Immature natural killer cell (primary cell): ENCODE measurements at regions not wholly inside any gene's neighbourhood (a gene's known extent, or its start where the extent isn't known, plus 50 kb on each side); places are given as distances from the start of the nearest gene placed in this dataset.

Source experiments
- DNase-seq, 3 donors: peaks; one replicate each; pipeline ENCODE4 v3.0.0; 2022; ENCODE audit warnings: mixed read lengths in 1 of 3
- H3K27ac Mint-ChIP-seq, 6 donors: one replicate each; pipeline ENCODE4 v1.8.0; 2020; ENCODE audit warnings: mixed read lengths in 6 of 6, mild to moderate bottlenecking in 5 of 6, inconsistent platforms in 4 of 6, moderate library complexity in 3 of 6
- H3K27me3 Mint-ChIP-seq, 3 donors: one replicate each; pipeline ENCODE4 v1.8.0; 2020 to 2021; ENCODE audit warnings: low read depth in 3 of 3, mild to moderate bottlenecking in 3 of 3, mixed read lengths in 3 of 3, moderate library complexity in 3 of 3, inconsistent platforms in 1 of 3
- H3K36me3 Mint-ChIP-seq, 3 donors: one replicate each; pipeline ENCODE4 v1.8.0; 2020; ENCODE audit warnings: mixed read lengths in 3 of 3, inconsistent platforms in 2 of 3, mild to moderate bottlenecking in 2 of 3
- H3K4me1 Mint-ChIP-seq, 2 donors: one replicate each; pipeline ENCODE4 v1.8.0; 2020; ENCODE audit warnings: inconsistent platforms in 2 of 2, mild to moderate bottlenecking in 2 of 2, mixed read lengths in 2 of 2, moderate library complexity in 1 of 2
- H3K4me3 Mint-ChIP-seq, 5 donors: one replicate each; pipeline ENCODE4 v1.8.0; 2020; ENCODE audit warnings: mild to moderate bottlenecking in 5 of 5, mixed read lengths in 5 of 5, inconsistent platforms in 3 of 5, moderate library complexity in 3 of 5
- H3K9me3 Mint-ChIP-seq, 6 donors: one replicate each; pipeline ENCODE4 v1.8.0; 2020; ENCODE audit warnings: mild to moderate bottlenecking in 6 of 6, mixed read lengths in 6 of 6, inconsistent platforms in 4 of 6, moderate library complexity in 3 of 6

DNA sequence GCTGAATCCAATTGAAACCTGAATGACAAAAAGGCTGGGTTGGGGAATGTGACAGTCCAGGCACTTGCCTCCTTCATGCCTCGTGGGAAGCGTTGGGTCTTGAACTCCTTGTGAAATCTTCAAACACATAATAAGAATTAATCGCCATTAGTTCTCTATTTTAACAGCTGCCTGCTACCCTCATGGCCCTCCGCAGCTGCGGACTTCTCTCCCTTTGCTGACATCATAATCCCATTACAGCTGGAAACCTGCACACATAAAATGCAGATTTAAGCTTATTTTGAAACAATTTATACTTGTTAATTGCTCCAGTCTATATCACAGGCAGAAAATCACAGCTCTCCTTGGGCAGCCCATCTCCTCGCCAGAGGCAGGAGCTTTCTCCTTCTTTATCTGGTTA lies 403.0 kb upstream of the MKI67 start:
- DNase-seq, result no peak
- no peaks in the 10 kb centered on the region for H3K36me3 Mint-ChIP-seq
- H3K27ac Mint-ChIP-seq, result no peak overlapping the region
- H3K4me3 Mint-ChIP-seq, result no peak overlapping the region
- H3K27me3 Mint-ChIP-seq, result peaks cover 1 to 11% (median 4%) of the 10 kb centered on the region in 3 donors
- H3K9me3 Mint-ChIP-seq, result peaks cover 0 to 2% (median 0%) of the 10 kb centered on the region in 6 donors
- H3K4me1 Mint-ChIP-seq, result no peaks in the 10 kb centered on the region

- Mint-ChIP-seq H3K4me1 (no peaks in the 10 kb centered on the region), H3K9me3 (no peaks in the 10 kb centered on the region), H3K27ac (no peak overlapping the region), H3K4me3 (no peak overlapping the region), H3K27me3 (peaks cover 4 to 14% (median 8%) of the 10 kb centered on the region in 3 donors), H3K36me3 (no peaks in the 10 kb centered on the region)
- no peak for DNase-seq
These were observed 404.1 kb upstream of the MKI67 start for GRCh38 chr10:128530301-128530700.

DNA sequence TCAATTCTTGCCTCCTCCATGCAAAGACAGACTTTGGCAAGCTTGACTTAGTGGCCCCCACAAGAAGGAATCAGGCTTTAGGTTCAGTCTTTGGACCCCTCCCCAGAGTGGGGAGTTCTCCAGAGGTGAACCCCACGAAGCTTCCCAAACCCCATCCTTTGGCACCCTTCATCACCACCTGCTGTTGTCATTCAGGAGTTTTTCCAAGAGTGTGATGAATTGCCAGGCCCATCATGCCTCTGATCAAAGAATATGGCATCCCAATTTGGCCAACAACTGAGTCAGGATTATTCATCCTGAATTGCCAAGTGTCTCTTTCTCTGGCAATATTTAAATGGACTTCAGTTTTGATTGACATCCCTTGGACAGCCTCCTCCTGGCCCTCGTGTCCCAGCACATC lies 404.7 kb upstream of the MKI67 start:
- no peak overlapping the region for H3K4me3 Mint-ChIP-seq
- H3K9me3 Mint-ChIP-seq, result no peaks in the 10 kb centered on the region
- H3K4me1 Mint-ChIP-seq, result no peaks in the 10 kb centered on the region
- no peaks in the 10 kb centered on the region for H3K36me3 Mint-ChIP-seq
- H3K27ac Mint-ChIP-seq, result no peak overlapping the region
- peaks cover 4 to 16% (median 11%) of the 10 kb centered on the region in 3 donors for H3K27me3 Mint-ChIP-seq
- no peak for DNase-seq

- Mint-ChIP-seq H3K27me3 (peaks cover 8 to 27% (median 17%) of the 10 kb centered on the region in 3 donors), H3K4me3 (no peak overlapping the region), H3K27ac (no peak overlapping the region), H3K36me3 (no peaks in the 10 kb centered on the region), H3K9me3 (no peaks in the 10 kb centered on the region), H3K4me1 (no peaks in the 10 kb centered on the region)
- DNase-seq, result no peak
These were observed 408.5 kb upstream of the MKI67 start for GRCh38 chr10:128534686-128535085.

DNA sequence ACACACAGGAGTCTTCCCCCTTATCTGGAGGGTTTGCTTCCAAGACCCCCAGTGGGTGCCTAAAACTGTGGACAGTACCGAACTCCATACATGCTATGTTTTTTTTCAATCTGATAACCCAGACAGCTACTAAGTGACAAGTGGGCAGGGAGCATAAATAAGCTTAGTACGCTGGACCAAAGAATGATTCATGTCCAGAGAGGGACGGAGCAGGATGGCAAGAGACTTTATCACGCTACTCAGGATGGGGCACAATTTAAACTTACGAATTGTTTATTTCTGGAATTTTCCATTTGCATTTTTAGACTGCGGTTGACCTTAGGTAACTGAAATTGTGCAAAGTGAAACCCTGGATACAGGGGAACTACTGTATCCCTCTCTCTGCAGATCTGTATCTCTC lies 410.0 kb upstream of the MKI67 start:
- H3K9me3 Mint-ChIP-seq, result no peaks in the 10 kb centered on the region
- H3K27ac Mint-ChIP-seq, result no peak overlapping the region
- no peak overlapping the region for H3K4me3 Mint-ChIP-seq
- no peaks in the 10 kb centered on the region for H3K4me1 Mint-ChIP-seq
- no peaks in the 10 kb centered on the region for H3K36me3 Mint-ChIP-seq
- H3K27me3 Mint-ChIP-seq, result peaks cover 15 to 25% (median 20%) of the 10 kb centered on the region in 3 donors
- no peak for DNase-seq

DNA sequence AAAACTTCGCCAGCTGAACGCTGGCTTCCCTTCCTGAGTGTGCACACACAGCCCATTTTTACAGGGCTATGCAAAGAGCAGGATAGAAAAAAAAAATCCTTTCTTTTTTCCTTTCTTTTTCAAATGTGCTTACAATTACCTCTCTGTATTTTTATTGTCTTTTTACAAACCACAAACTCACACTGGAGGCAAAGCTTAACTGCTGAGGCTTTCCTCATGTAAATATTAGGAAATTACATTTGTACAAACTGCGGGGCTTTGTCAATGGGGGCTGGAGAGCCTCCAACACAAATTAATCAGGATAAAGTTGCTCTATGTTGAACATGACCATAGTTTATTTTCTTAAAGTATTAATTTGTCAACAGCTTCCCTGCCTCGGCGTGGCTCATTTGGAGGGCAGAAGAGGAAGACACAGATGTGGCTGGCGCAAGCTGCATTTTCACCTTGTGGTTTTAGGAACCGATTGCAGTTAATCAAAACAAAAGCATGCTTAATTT lies 411.7 kb upstream of the MKI67 start:
- no peak overlapping the region for H3K27ac Mint-ChIP-seq
- no peak for DNase-seq
- H3K27me3 Mint-ChIP-seq, result peaks cover 18 to 30% (median 25%) of the 10 kb centered on the region in 3 donors
- no peaks in the 10 kb centered on the region for H3K36me3 Mint-ChIP-seq
- no peak overlapping the region for H3K4me3 Mint-ChIP-seq
- H3K4me1 Mint-ChIP-seq, result no peaks in the 10 kb centered on the region
- no peaks in the 10 kb centered on the region for H3K9me3 Mint-ChIP-seq

- H3K4me3 Mint-ChIP-seq, result no peak overlapping the region
- no peak overlapping the region for H3K27ac Mint-ChIP-seq
- no peaks in the 10 kb centered on the region for H3K36me3 Mint-ChIP-seq
- no peaks in the 10 kb centered on the region for H3K4me1 Mint-ChIP-seq
- DNase-seq, result no peak
- H3K27me3 Mint-ChIP-seq, result peaks cover 17 to 28% (median 23%) of the 10 kb centered on the region in 3 donors
- H3K9me3 Mint-ChIP-seq, result no peaks in the 10 kb centered on the region
These were observed 412.4 kb upstream of the MKI67 start for GRCh38 chr10:128538671-128539070.

DNA sequence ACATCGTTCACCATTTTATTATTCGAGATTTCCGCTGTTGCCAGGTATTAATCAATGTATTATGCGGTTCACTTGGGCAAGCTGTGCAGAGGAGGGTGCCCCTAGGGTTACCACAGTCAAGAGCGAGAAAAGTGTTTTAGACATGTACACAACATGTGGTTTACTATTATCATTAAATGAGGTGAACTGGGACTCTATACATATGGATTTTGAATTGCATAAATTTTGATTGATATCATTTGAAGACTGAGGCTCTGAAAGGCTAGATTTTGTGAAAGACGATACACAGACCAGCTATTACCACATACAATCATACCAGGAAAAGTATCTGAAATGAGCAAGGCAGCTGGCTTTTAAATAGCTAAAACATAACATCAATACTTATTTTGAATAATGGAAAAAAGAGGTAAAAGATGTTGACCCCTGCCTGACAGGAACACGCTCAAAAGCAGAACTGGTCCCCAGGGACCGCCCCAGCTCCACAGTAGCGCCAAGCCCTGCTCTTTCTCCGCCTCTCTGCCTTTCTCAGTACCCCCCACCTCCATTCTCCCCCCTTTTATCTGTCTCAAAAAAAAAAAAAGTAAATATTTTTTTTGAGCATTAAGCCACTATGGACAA lies 413.4 kb upstream of the MKI67 start:
- Mint-ChIP-seq H3K27ac (no peak overlapping the region), H3K27me3 (peaks cover 14 to 25% (median 22%) of the 10 kb centered on the region in 3 donors), H3K4me3 (no peak overlapping the region), H3K36me3 (no peaks in the 10 kb centered on the region), H3K9me3 (no peaks in the 10 kb centered on the region), H3K4me1 (no peaks in the 10 kb centered on the region)
- no peak for DNase-seq

- Mint-ChIP-seq H3K27ac (no peak overlapping the region), H3K9me3 (no peaks in the 10 kb centered on the region), H3K4me3 (no peak overlapping the region), H3K36me3 (no peaks in the 10 kb centered on the region), H3K4me1 (no peaks in the 10 kb centered on the region), H3K27me3 (peaks cover 14 to 23% (median 21%) of the 10 kb centered on the region in 3 donors)
- DNase-seq, result no peak
These were observed 414.0 kb upstream of the MKI67 start for GRCh38 chr10:128540128-128540762.

- Mint-ChIP-seq H3K4me1 (no peaks in the 10 kb centered on the region), H3K27me3 (peaks cover 14 to 19% (median 16%) of the 10 kb centered on the region in 3 donors), H3K9me3 (no peaks in the 10 kb centered on the region), H3K36me3 (no peaks in the 10 kb centered on the region), H3K27ac (no peak overlapping the region), H3K4me3 (no peak overlapping the region)
- DNase-seq, result no peak
These were observed 414.8 kb upstream of the MKI67 start for GRCh38 chr10:128540781-128541761.

GRCh38 chr10:128541926-128542475 lies 415.8 kb upstream of the MKI67 start:
- no peaks in the 10 kb centered on the region for H3K4me1 Mint-ChIP-seq
- H3K9me3 Mint-ChIP-seq, result no peaks in the 10 kb centered on the region
- no peaks in the 10 kb centered on the region for H3K36me3 Mint-ChIP-seq
- no peak overlapping the region for H3K27ac Mint-ChIP-seq
- no peak for DNase-seq
- peaks cover 12 to 19% (median 14%) of the 10 kb centered on the region in 3 donors for H3K27me3 Mint-ChIP-seq
- H3K4me3 Mint-ChIP-seq, result no peak overlapping the region

- Mint-ChIP-seq H3K36me3 (no peaks in the 10 kb centered on the region), H3K4me1 (no peaks in the 10 kb centered on the region), H3K27ac (no peak overlapping the region), H3K4me3 (no peak overlapping the region), H3K9me3 (no peaks in the 10 kb centered on the region), H3K27me3 (peaks cover 12 to 19% (median 14%) of the 10 kb centered on the region in 3 donors)
- DNase-seq, result no peak
These were observed 416.4 kb upstream of the MKI67 start for GRCh38 chr10:128542659-128543058.

DNA sequence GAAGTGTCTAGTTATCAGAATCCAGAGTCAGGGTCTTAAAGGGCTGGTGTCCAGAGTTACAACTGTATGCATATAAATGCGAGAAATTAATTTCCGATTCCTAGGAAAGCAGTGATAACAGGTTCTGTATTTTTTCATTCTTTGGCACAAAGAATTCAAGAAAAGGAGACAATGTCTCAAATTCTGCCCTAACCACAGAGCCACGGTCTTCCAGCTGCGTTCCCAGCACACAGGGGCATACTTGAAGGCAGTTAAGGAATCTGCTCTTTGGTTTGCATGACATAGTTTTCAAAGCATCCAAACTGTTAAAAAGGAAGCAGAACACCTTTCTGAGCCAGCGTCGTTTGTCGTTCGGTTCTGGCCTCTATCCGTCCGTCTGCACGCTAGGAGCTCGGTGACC lies 416.9 kb upstream of the MKI67 start:
- Mint-ChIP-seq H3K4me3 (no peak overlapping the region), H3K27me3 (peaks cover 12 to 19% (median 14%) of the 10 kb centered on the region in 3 donors), H3K36me3 (no peaks in the 10 kb centered on the region), H3K9me3 (no peaks in the 10 kb centered on the region), H3K27ac (no peak overlapping the region), H3K4me1 (no peaks in the 10 kb centered on the region)
- no peak for DNase-seq

- H3K27me3 Mint-ChIP-seq, result peaks cover 2 to 12% (median 6%) of the 10 kb centered on the region in 3 donors
- no peak overlapping the region for H3K4me3 Mint-ChIP-seq
- no peaks in the 10 kb centered on the region for H3K4me1 Mint-ChIP-seq
- no peak for DNase-seq
- H3K27ac Mint-ChIP-seq, result no peak overlapping the region
- no peaks in the 10 kb centered on the region for H3K9me3 Mint-ChIP-seq
- no peaks in the 10 kb centered on the region for H3K36me3 Mint-ChIP-seq
These were observed 419.0 kb upstream of the MKI67 start for GRCh38 chr10:128545216-128545615.
